NCI-H460 (cell line): ENCODE measurements at regions not wholly inside any gene's neighbourhood (a gene's known extent, or its start where the extent isn't known, plus 50 kb on each side); places are given as distances from the start of the nearest gene placed in this dataset.
"Not testable (repeated sequence)": the region's sequence is repeated elsewhere in the genome, so short reads cannot be mapped to it uniquely, and the experiment has no call there.

ENCODE experiments used
- DNase-seq: peaks from one replicate; pipeline ENCODE4 v3.0.0-alpha.2; 2016; ENCODE audit warnings: low read depth; ENCODE audit errors: extremely low read depth

- DNase-seq: no peak
Measured at GRCh38 chr7:124643311-124643811, 122.2 kb downstream of the GPR37 start.

DNA sequence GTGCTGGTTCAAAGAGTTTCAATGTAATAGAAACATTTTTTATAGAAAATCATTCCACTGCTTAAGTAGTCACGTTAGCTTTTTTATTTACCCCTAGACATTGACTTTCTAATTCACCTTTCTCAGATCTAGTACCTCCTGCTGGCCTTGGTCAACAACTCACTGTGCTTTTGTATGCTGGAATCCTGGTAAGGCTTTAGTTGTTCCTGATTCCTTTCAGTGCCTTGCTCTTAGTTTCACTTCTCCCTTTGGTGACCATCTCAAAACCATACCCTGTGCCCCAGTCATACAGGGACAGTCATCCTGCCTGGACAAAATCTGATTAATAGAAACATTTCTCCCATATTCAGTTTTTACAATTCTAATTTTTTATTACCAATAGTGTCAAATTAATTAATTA, 130.2 kb downstream of the GPR37 start:
- no peak for DNase-seq

- no peak for DNase-seq
Measured at GRCh38 chr7:124633740-124634139, 131.9 kb downstream of the GPR37 start.

GRCh38 chr7:124630395-124630794, 135.2 kb downstream of the GPR37 start:
- DNase-seq: no peak

DNA sequence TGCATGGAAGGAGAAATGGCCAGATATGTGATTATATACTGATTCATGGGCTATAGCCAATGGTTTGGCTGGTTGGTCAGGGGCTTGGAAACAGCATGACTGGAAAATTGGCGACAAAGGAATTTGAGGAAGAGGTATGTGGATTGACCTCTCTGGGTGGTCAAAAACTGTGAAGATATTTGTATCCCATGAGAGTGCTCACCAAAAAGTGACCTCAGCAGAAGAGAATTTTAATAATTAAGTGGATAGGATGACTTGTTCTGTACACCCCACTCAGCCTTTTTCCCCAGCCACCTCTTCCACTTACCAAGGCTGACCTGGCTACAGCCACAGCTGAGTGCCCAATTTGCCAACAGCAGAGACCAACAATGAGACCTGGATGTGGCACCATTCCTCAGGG, 146.7 kb downstream of the GPR37 start:
- DNase-seq: no peak

- DNase-seq: not testable (repeated sequence)
Measured at GRCh38 chr7:124618051-124618450, 147.5 kb downstream of the GPR37 start.

DNA sequence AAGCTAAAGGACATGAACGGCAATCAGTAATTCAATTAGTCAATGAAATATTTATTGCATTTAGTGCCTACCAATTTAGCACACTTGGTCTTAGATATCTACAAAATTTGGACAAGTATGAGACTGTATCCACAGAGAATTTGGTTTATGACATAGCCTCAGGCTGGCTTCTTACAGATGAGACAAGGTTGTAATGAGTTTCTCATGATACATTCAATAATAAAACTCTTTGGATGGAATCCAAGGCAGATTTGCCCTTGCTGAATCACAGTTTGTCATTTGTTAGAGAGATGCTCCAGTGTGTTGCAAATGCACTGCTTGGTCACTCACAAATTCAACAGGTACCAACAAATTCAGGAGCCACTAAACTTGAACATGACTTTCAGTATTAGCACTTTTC, 162.5 kb downstream of the GPR37 start:
- DNase-seq: no peak

DNA sequence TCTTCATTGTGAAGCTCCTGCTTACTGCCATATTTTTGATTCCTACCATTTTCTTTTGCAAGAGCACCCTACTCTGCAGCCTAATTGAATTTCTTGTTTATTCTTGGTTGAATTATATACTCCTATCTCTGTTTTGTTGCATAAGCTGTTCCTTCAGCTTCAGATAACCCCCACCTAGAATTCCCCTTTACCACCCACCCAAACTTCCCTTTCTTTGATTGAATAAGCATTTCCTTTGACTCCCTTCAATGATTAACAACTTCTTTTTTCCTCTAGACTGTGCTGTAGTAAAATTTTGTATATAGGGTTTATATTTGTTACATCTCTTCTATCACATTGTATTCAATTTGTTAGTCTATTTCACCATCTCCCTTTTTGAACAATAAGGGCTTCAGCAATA, 168.1 kb downstream of the GPR37 start:
- no peak for DNase-seq

- no peak for DNase-seq
Measured at GRCh38 chr7:124596881-124597280, 168.7 kb downstream of the GPR37 start.

GRCh38 chr7:124590814-124591213, 174.8 kb downstream of the GPR37 start:
- DNase-seq: no peak

DNA sequence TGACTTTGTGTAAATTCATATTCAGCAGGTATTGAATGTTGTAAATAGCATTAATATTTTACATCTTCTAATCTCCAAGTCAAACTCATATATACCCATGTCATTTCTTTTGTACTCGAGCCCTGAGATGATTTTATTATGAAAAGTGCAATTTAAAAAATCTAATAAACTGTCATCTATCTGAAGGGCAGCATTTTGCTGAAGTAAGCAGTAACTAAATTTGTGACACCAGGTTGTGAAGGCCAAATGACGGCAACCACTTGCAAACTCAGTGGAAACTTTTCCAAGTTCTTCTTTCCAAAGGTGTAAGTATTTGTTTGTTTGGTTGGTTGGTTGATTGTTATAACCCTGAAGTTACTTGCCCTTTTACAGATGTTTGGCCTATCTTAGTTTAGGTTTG, 188.3 kb downstream of the GPR37 start:
- DNase-seq: no peak

DNA sequence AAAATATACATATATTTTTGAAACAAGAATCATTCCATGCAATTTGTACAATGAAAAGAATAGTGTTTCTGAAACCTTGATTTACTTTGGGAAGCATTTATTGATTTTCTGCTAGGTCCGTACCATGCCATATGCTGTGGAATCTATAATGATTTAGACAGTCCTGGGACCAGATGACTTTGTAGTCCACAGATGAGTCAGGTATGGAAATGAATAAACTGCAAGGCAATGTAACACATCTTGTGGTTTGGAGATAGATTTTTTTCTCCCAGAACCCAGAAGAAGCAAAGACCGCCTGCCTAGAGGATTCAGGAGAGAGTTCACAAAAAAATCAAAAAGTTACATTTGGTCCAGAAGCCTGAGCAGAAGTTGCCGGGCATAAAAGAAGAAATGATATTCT, 190.4 kb downstream of the GPR37 start:
- no peak for DNase-seq

- no peak for DNase-seq
Measured at GRCh38 chr7:124570558-124570957, 195.0 kb downstream of the GPR37 start.

- DNase-seq: peak; percentile 64
Measured at GRCh38 chr7:124566583-124566982, 199.0 kb downstream of the GPR37 start.

GRCh38 chr7:124557587-124557986, 208.0 kb downstream of the GPR37 start:
- no peak for DNase-seq

GRCh38 chr7:124557101-124557500, 208.5 kb downstream of the GPR37 start:
- no peak for DNase-seq

- no peak for DNase-seq
Measured at GRCh38 chr7:124553502-124553901, 212.1 kb downstream of the GPR37 start.

DNA sequence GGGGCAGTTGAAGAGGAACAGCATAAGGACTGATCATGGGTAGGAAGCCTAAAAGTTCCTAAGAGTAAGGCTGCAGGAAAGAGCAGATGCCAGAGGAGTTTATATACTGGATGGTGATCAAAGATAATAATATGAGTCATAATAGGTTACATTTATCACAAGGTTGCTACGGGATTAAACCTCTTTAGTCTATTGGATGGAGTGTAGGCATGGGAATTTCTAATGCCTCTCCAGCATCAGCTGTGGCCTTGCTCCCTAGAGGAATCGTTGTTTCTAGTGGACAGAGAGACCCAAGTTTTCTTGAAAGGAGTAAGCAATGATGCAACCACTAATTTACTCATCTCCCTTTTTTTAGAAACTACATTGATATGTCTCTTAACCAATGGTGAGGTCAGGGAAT, 213.4 kb downstream of the GPR37 start:
- DNase-seq: no peak

DNA sequence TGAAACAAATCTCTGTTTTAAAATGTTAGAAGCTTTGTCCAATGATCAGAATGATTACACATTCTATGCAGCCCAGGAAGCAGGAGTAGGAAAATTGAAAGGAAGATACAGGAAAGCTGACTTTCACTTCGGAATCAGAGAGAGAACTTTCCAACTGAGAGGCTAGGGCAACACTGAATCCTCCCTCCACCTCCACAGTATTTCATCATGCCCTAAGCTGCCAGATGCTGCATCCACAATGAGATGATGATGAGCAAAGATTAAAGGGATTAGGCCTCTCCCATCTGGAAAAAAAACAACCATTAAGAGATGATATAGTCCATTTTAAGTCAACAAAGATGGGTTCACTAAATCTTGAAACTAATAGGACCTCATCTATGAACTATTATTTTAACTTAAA, 215.6 kb downstream of the GPR37 start:
- DNase-seq: no peak

GRCh38 chr7:124542476-124542875, 223.1 kb downstream of the GPR37 start:
- no peak for DNase-seq

- DNase-seq: no peak
Measured at GRCh38 chr7:124536156-124536762, 229.3 kb downstream of the GPR37 start.

GRCh38 chr7:124532166-124532565, 233.4 kb downstream of the GPR37 start:
- DNase-seq: no peak

DNA sequence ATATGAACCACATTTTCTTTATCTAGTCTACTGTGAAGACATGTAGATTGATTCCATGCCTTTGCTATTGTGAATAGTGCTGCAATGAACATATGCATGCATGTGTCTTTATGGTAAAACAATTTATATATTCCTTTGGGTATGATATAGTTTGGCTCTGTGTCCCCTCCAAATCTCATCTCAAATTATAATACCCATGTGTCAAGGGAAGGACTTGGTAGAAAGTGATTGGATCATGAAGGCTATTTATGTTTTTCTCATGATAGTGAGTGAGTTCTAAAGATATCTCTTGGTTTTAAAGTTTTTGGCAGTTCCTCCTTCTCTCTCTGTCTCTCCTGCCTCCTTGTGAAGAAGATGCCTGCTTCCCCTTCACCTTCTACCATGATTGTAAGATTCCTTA, 248.7 kb downstream of the GPR37 start:
- DNase-seq: no peak
